Prostate gland (tissue), 2 donors: ENCODE measurements at regions not wholly inside any gene's neighbourhood (a gene's known extent, or its start where the extent isn't known, plus 50 kb on each side); places are given as distances from the start of the nearest gene placed in this dataset.

Experiments
- DNase-seq: peaks from one replicate; pipeline ENCODE4 v3.0.0-alpha.2; 2019; ENCODE audit warnings: low spot score
- H3K27ac ChIP-seq, 2 donors: fragments of 200-600 bp; sonication (generic); 2 replicates each; pipeline ENCODE4 v1.5.1; 2017 to 2019
- H3K27me3 ChIP-seq: fragments of 200-600 bp; sonication (generic); replicated peaks from 2 replicates; pipeline ENCODE4 v1.5.1; 2019; ENCODE audit not compliant: insufficient read depth
- H3K36me3 ChIP-seq, 2 donors: fragments of 200-600 bp; sonication (generic); 1 replicate in 1 of 2; 2 replicates in 1 of 2; pipeline versions ENCODE4 v1.5.1 to v1.8.1; 2017 to 2019
- H3K4me1 ChIP-seq: fragments of 200-600 bp; sonication (generic); replicated peaks from 2 replicates; pipeline ENCODE4 v1.5.1; 2019
- H3K4me3 ChIP-seq, 2 donors: fragments of 200-600 bp; sonication (generic); 2 replicates each; pipeline ENCODE4 v1.5.1; 2017 to 2019
- H3K9me3 ChIP-seq: fragments of 200-600 bp; sonication (generic); 2 replicates; pipeline ENCODE4 v1.5.1; 2017
- CTCF ChIP-seq, 4 experiments: fragments of 200-600 bp in 2 of 4; fragments of 450-650 bp in 2 of 4; sonication (generic) in 2 of 4; IDR thresholded peaks; 1 replicate in 3 of 4; 2 replicates in 1 of 4; pipeline ENCODE4 v1.5.1; 2016 to 2019; ENCODE audit warnings: antibody characterized with exemption in 4 of 4, mild to moderate bottlenecking in 2 of 4, moderate library complexity in 2 of 4
- POLR2A ChIP-seq: fragments of 450-650 bp; IDR thresholded peaks from one replicate; pipeline ENCODE4 v1.6.1; 2016; ENCODE audit warnings: antibody characterized with exemption, mild to moderate bottlenecking
- POLR2AphosphoS5 ChIP-seq: sonication (generic); formaldehyde crosslinking; IDR thresholded peaks from one replicate; pipeline ENCODE4 v1.6.1; 2017; ENCODE audit warnings: antibody characterized with exemption
- WGBS: methylation state at CpG from one replicate; pipeline ENCODE4 v1.1.5; 2018; 5-methylcytosine and 5-hydroxymethylcytosine counted together
- intact Hi-C: fragments of 100-400 bp; cut with DNase I; formaldehyde crosslinking; loops from one replicate; pipeline ENCODE4 v1.14.2; 2022

- no peaks in the 10 kb centered on the region for H3K4me1 ChIP-seq
- DNase-seq: no peak
- H3K4me3 ChIP-seq: no peak overlapping the region
- no peak overlapping the region for H3K27ac ChIP-seq
- intact Hi-C loops: no loop called here
- H3K9me3 ChIP-seq: no peaks in the 10 kb centered on the region
- TF ChIP-seq POLR2AphosphoS5 (no peak), CTCF (IDR thresholded peaks at IDR 0.05) (no peak), POLR2A (no peak)
- 84% methylated on average over 3 of the region's 3 CpGs for WGBS
- H3K36me3 ChIP-seq: no peaks in the 10 kb centered on the region
- H3K27me3 ChIP-seq: no peaks in the 10 kb centered on the region
Observed at GRCh38 chr7:45358287-45358686, 200.7 kb downstream of the RAMP3 start.

- TF ChIP-seq POLR2AphosphoS5 (no peak), CTCF (IDR thresholded peaks at IDR 0.05) (no peak), POLR2A (no peak)
- no peaks in the 10 kb centered on the region for H3K36me3 ChIP-seq
- intact Hi-C loops: no loop called here
Observed at GRCh38 chr7:45359250-45359649, 201.7 kb downstream of the RAMP3 start.

GRCh38 chr7:45359776-45360175 lies 202.2 kb downstream of the RAMP3 start:
- DNase-seq: no peak
- TF ChIP-seq POLR2A: no peak
- Histone ChIP-seq H3K36me3 (no peaks in the 10 kb centered on the region), H3K9me3 (no peaks in the 10 kb centered on the region), H3K27ac (no peak overlapping the region), H3K4me3 (no peak overlapping the region), H3K27me3 (no peaks in the 10 kb centered on the region), H3K4me1 (no peaks in the 10 kb centered on the region)
- 89% methylated on average over 4 of the region's 4 CpGs for WGBS
- intact Hi-C loops: no loop called here

More at GRCh38 chr7:45359250-45359649, 201.7 kb downstream of the RAMP3 start:
- no peaks in the 10 kb centered on the region for H3K4me1 ChIP-seq
- no peak overlapping the region for H3K4me3 ChIP-seq
- no peaks in the 10 kb centered on the region for H3K27me3 ChIP-seq
- H3K27ac ChIP-seq: no peak overlapping the region
- no peaks in the 10 kb centered on the region for H3K9me3 ChIP-seq
- WGBS: 96% methylated on average over 1 of the region's 1 CpG
- no peak for DNase-seq

GRCh38 chr7:45363669-45364068 lies 206.1 kb downstream of the RAMP3 start:
- intact Hi-C loops: no loop called here
- H3K36me3 ChIP-seq: no peaks in the 10 kb centered on the region
- H3K27ac ChIP-seq: no peak overlapping the region
- no peak overlapping the region for H3K4me3 ChIP-seq
- no peak for TF ChIP-seq CTCF (IDR thresholded peaks at IDR 0.05)
- TF ChIP-seq POLR2A: no peak
- no peak for TF ChIP-seq POLR2AphosphoS5
- no peaks in the 10 kb centered on the region for H3K9me3 ChIP-seq
- no peaks in the 10 kb centered on the region for H3K4me1 ChIP-seq
- DNase-seq: no peak
- no peaks in the 10 kb centered on the region for H3K27me3 ChIP-seq
- 34% methylated on average over 7 of the region's 7 CpGs for WGBS

- Histone ChIP-seq H3K27me3 (no peaks in the 10 kb centered on the region), H3K27ac (no peak overlapping the region), H3K9me3 (no peaks in the 10 kb centered on the region), H3K4me1 (no peaks in the 10 kb centered on the region), H3K4me3 (no peak overlapping the region), H3K36me3 (no peaks in the 10 kb centered on the region)
- TF ChIP-seq CTCF (IDR thresholded peaks at IDR 0.05) (no peak), POLR2A (no peak), POLR2AphosphoS5 (no peak)
- intact Hi-C loops: no loop called here
- 71% methylated on average over 4 of the region's 4 CpGs for WGBS
- no peak for DNase-seq
Observed at GRCh38 chr7:45365341-45365740, 207.8 kb downstream of the RAMP3 start.
